NCI-H1105 (cell line): ENCODE measurements at regions not wholly inside any gene's neighbourhood (a gene's known extent, or its start where the extent isn't known, plus 50 kb on each side); places are given as distances from the start of the nearest gene placed in this dataset.

ENCODE experiments used
- DNase-seq: peaks from one replicate; lab custom pipeline; 2025; lab: John Stamatoyannopoulos, UW

DNA sequence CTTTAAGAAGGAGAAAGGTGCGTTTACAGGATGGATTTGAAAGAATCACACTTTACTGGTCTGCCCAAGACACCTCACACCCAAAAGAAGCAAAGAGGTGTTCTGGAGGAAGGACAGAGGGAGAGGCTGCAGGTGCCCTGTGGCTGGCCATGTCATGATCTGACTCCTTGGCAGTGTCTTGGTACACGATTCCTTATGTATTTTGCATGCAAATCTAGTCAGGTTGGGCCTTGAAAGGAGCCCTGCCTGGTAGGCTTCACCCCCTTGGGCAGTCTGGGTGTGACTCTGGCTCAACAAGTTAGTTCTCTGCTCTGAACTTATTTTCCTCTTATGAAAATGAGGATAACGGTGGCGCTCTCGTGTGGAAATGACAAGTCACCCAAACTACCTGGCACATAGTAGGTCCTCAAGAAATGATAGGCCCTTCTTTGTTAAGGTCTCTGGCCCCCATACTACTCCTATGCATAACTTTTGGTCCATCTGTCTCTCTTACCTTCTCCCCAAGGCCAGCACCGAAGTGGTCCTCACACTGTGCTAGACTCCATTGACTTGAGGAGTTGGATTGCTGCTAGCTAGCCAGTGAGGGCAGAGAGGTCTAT, 212.5 kb downstream of the SEMA6A start:
- DNase-seq, result no peak

DNA sequence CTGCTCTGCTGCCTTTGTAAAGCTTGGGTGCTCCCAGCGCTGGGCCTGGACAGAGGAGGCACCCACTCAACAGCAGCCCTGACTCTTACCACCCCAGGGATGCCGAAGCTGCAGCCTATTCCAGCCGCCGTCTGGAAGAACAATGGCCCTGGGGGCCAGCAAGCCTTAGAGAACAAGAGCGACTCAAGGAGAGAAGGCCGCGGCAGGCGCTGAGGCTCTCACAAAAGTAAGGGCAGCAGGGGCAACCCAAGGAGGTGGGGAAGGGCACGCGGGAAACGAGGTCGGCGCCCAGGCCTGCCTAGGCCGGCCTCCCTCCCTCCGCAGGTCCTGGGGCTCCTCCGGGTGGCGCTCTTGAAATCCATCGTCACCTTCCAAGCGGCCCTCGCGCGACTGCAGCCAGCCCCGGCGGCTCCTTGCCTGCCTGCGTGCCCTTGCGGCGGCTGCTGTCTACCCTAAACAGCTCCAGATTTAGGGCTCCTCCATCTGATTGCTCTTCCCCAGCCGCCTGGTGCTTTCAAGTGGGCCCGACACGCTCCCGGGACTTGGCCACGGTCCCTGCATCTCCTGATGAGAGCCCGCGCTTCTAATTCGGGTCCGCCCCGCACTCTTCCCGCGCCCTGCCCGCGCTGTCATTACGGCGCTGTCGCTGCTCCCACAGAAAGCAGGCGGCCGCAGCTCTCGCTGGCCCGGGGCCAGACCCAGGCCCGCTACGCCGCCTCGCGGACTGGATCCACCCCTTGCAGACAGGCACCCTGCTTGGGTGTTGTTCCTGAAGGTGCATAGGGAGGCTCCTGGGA, 213.3 kb downstream of the SEMA6A start:
- DNase-seq, result no peak

DNA sequence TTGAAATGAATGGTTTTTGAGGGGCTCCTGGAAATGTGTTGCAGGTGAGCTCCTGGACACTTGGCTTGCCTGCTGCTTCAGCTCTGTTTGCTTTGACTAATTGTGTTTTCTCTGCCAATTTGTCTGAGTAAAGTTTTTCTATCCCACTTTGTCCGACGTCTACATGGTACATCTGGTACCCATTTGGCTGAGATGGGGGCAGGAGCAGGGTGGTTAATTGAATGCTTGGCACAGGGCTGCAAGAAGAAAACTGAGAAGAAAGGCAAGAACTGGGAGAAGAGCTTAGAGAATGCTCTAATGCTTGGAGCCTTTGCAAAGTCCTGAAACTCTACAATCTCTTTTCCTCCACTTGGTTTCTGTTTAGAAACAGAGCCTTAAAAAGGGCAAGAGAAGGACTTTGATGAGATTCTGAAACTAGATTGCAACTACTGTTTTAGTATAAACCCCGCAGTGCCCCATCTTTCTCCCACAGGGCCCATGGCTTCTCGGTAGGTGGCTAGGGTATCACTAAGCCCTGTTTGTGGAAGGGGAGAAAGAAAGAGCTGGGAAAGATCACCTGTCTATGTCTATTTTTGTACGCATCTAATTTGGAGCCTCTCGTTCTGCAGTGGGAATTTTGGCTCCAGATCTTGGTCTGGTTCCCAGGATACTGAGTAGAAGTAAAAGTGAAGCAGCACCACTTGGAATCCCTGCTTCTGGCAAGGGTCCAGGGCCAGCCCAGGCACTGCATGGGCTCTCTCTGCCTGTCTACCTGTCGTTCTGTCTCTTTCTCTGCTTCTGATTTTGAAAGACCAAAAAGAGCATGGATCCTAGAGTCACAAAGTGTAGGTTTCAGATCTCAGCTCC, 214.4 kb downstream of the SEMA6A start:
- peak; percentile 74 for DNase-seq

DNA sequence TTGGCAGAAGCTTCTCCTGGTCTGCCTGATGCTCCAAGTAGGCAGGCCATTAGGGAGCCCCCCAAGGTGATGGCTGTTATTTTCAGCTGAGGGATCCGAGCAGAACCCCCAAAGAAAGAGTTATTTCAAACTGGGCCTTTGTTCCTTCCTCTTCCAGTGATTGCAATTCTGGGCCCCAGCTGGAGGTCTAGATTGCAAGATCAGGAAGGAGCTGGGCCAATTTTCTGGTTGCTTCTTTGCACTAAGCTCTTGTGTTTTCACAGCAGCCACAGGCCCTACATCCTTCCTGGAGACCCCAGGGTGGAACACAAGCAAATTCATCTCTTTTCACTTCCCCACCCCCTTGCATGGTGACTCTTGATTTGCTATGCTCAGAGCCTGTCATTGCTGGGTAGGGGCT, 215.0 kb downstream of the SEMA6A start:
- DNase-seq, result no peak

DNA sequence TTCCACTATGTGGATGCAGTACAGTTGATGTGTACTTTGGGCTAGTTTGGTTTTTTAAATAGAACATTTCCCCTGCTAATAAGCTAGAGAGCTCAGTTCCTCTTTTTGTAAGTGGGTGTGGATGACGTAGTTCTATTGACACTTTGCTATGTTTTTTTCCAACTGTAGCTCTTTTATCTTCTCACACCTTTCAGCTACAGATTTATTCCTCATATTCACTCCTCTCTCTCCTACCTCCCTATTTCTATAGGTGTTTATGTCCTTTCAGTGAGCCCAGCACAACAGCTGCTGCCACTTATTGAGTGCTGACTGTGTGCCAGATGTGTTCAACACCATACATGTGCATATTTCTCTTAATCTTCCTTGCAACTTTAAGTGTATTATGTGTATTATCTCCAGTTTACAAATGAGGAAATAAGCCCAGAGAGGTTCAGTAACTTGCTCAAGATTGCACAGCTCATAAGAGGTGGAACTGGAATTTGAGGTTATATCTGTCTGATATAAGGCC, 215.7 kb downstream of the SEMA6A start:
- DNase-seq, result no peak

DNA sequence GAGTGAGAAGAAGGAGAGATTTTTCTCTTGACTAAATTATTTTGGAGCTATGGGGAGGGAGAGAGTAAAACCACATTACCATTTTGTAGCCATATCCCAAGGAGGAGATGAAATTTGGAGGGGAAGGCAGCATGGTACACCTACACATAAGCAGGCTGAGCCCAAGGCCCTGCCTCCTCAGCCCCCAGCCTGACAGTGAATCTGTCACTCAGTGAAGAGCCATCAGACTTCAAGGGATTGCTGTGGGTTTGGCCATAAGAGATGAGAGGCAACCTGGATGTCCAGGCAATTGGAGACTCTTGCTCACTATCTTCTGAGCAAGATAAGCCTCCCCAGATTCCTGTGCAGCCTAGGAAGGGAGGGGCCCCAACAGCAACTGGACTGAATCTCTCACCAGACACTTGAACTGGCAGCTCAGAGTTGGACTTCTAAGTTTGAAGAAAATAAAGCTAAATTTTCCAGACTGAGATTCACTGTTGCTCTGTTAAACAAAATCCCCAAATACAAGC, 216.6 kb downstream of the SEMA6A start:
- DNase-seq, result no peak

DNA sequence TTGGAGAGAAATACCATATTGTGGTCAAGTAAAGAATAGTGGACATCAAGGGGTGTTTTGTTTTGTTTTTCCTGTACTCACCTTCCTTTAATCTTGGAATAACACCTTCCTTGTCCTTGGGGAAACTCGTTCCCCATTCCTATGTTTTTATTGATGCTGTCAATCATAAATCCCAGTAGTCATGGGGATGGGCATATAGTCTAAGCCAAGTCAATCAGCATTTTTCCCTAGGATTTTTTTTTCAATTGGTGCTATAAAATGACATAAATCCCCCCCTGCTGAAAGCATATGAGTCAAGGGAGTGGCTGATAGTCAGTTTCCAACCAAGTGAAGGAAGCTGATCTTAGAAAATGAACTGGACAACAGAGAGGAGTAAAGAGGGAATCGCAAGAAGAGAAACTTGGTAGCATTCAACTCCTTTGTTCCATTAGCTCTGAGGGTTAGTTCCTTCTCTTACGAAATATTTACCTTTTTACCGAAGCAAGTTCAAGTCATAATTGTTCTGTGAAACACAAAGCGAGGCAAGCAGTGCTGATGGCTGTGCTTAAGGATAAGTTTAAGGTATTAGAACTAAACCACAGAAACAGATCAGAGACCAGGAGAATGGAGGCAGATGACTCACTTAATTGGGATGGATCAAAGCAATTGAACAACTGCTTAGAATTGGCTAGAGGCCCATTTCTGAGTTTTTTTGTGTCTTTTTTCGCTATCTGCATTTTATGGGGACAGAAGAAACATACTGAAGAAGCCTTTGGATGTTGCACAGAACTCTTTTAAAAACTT, 218.6 kb downstream of the SEMA6A start:
- DNase-seq, result no peak

DNA sequence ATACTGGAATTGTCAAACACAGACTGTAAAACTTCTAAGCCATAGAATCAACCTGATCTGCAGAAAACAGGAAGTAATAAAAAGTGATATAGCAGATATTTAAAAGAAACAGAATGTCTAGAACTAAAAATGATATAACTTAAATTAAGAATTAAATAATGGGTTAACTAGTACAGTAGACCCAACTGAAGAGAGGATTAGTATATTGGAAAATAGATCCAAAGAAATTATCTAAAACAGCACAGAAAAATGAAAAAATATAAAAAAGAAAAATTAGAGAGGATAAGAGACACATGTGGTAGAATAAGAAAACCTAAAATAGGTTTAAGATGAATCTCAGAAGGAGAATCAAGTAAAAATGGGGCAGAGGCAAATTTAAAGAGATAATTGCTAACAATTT, 219.9 kb downstream of the SEMA6A start:
- no peak for DNase-seq

DNA sequence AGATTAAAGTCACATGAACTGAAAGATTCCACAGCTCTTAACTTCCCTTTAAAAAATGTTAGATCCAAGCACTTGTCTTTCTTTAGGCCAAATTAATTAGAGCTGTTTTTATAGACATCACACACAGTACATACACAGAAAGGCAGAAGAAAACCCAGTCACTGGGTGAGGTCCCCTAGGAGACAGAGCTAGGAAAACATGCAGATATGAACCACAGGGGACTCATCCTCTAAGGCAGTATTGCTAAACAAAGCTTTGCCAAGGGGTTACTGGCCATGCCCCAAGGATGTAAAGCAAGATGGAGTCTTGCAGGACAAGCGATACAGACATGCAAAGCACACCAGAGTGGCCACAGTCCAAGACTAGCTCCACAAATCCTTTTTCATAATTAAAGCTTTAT, 227.0 kb downstream of the SEMA6A start:
- no peak for DNase-seq

DNA sequence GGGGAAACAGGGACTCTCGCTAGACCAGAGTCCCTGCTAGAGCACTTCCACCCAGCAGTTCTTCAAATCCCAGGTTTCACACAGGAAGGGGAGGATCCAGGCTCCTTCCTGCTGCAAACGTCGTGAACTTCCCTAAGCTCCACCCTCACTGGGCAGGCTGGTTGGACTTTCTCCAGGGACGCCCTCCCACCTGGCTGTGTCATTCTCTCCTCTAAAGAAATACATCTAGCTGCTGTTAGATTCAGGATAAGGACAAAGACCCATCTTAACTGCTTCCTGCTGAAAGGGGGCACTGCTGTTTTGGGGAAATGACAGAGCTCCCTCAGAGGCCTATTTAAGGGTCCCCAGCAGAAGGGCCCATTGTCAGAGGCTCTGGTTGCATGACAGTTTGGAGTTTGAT, 230.7 kb downstream of the SEMA6A start:
- DNase-seq, result no peak
